Erythroblast (primary cell): ENCODE measurements at regions not wholly inside any gene's neighbourhood (a gene's known extent, or its start where the extent isn't known, plus 50 kb on each side); places are given as distances from the start of the nearest gene placed in this dataset.

Source experiments
- DNase-seq, 2 experiments: peaks; one replicate each; lab custom pipeline; 2025; lab: John Stamatoyannopoulos, UW
- GATA1 ChIP-seq: IDR thresholded peaks from 2 replicates; pipeline ENCODE4 v1.6.1; 2011; ENCODE audit warnings: low read depth, mild to moderate bottlenecking, control low read depth, low read length, moderate library complexity
- POLR2A ChIP-seq: IDR thresholded peaks from 2 replicates; pipeline ENCODE4 v1.6.1; 2011; ENCODE audit warnings: mild to moderate bottlenecking, low read length

- no peak for DNase-seq
- TF ChIP-seq GATA1, result no peak
- TF ChIP-seq POLR2A, result no peak
These were observed 246.4 kb upstream of the TLE3 start for GRCh38 chr15:70343961-70344621.

GRCh38 chr15:70342554-70343548 is 245.1 kb upstream of the TLE3 start:
- TF ChIP-seq POLR2A (no peak), GATA1 (no peak)
- DNase-seq, result no peak

- DNase-seq, result no peak
- TF ChIP-seq GATA1, result no peak
- no peak for TF ChIP-seq POLR2A
These were observed 244.4 kb upstream of the TLE3 start for GRCh38 chr15:70342141-70342540.

- no peak for DNase-seq
- no peak for TF ChIP-seq GATA1
- no peak for TF ChIP-seq POLR2A
These were observed 243.8 kb upstream of the TLE3 start for GRCh38 chr15:70341566-70341965.

- TF ChIP-seq GATA1 (no peak), POLR2A (no peak)
- no peak for DNase-seq
These were observed 242.8 kb upstream of the TLE3 start for GRCh38 chr15:70340494-70340870.

GRCh38 chr15:70339571-70340493 is 242.1 kb upstream of the TLE3 start:
- peak in 1 of 2 experiments; percentile 12 for DNase-seq

GRCh38 chr15:70337277-70338186 is 239.8 kb upstream of the TLE3 start:
- no peak for TF ChIP-seq POLR2A
- TF ChIP-seq GATA1, result no peak

More at GRCh38 chr15:70339571-70340493, 242.1 kb upstream of the TLE3 start:
- no peak for TF ChIP-seq GATA1

GRCh38 chr15:70336425-70337009 is 238.8 kb upstream of the TLE3 start:
- no peak for TF ChIP-seq GATA1
- TF ChIP-seq POLR2A, result no peak
- DNase-seq, result no peak

More at GRCh38 chr15:70337277-70338186, 239.8 kb upstream of the TLE3 start:
- DNase-seq, result no peak

- DNase-seq, result no peak
- TF ChIP-seq POLR2A (no peak), GATA1 (no peak)
These were observed 236.6 kb upstream of the TLE3 start for GRCh38 chr15:70334286-70334685.

- TF ChIP-seq GATA1 (no peak), POLR2A (no peak)
- no peak for DNase-seq
These were observed 231.5 kb upstream of the TLE3 start for GRCh38 chr15:70329179-70329578.

- DNase-seq, result no peak
- no peak for TF ChIP-seq POLR2A
- TF ChIP-seq GATA1, result no peak
These were observed 231.0 kb upstream of the TLE3 start for GRCh38 chr15:70328679-70329115.
